ENCODE measurements at regions not wholly inside any gene's neighbourhood (a gene's known extent, or its start where the extent isn't known, plus 50 kb on each side); places are given as distances from the start of the nearest gene placed in this dataset.
A peak's percentile ranks its signal among the peaks of the same experiment; 100 is the strongest.

DNA sequence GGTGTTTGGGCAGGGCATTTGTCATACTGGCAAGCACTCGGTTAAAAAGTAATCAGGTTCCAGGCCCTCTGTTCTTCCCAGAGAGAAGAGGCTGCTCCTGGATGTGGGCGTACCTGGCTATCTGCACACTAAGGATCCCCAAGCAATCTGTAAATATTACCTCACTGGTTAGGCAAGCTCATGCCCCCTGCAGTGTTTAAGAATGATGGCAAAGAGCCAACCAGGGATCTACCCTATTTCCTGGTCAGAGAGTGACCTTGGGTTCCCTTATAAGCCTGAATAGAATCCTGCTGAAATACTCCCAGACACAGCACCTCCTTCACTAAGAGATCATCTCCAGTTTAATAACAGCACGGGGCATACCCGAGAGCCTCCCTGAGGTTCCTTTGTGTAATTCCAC is 181.2 kb downstream of the PIK3R1 start:
- no peaks in the 10 kb centered on the region for H3K9me1 ChIP-seq (ENCODE audit: control insufficient read depth, insufficient read depth, low read length)
- no peak for TF ChIP-seq TEAD2 (tag; IDR thresholded peaks at IDR 0.05)
- no peak for TF ChIP-seq ZNF445 (CRISPR knock-in tag; IDR thresholded peaks at IDR 0.05; ENCODE audit: low read depth)
- no peak for TF ChIP-seq SUPT5H (IDR thresholded peaks at IDR 0.05)
- peak; percentile 81 for TF ChIP-seq NFIC (IDR thresholded peaks at IDR 0.05)
- TF ChIP-seq ZNF695 (CRISPR knock-in tag; IDR thresholded peaks at IDR 0.05), result no peak
- no peak for TF ChIP-seq ETV5 (CRISPR knock-in tag; IDR thresholded peaks at IDR 0.05; ENCODE audit: low read depth)
- no peaks in the 10 kb centered on the region for H3K9me3 ChIP-seq (replicated peaks; ENCODE audit: control insufficient read depth, insufficient read depth, low read depth, low read length)
- H3K4me1 ChIP-seq (replicated peaks in 1 of 2; ENCODE audit: control insufficient read depth in 2 of 2, insufficient read depth in 2 of 2, low read length in 2 of 2), result peaks cover 0 to 5% of the 10 kb centered on the region in 2 experiments; a peak in 3 of 5 replicates
- no peaks in the 10 kb centered on the region for H3K36me3 ChIP-seq (ENCODE audit: control insufficient read depth, insufficient read depth, low read length)
- whole genome bisulfite sequencing (ENCODE audit: insufficient coverage, low coverage, missing lambda C conversion rate), result 39% methylated on average over 4 of the region's 4 CpGs
- no peak overlapping the region for H3K27ac ChIP-seq (ENCODE audit: extremely low read depth, low read depth, low read length)
- CTCF ChIA-PET (ENCODE audit: low intra/inter-chr PET ratio), result no interaction called here
- ATAC-seq (peak; percentile 56; the same call in 2 of the 3 replicates), FAIRE-seq (no peak), DNase-seq (ENCODE audit: extremely low read depth in 1 of 4, low spot score in 3 of 4) (no peak)
- POLR2A ChIA-PET, result no interaction called here
- no peak overlapping the region for H3K4me2 ChIP-seq (ENCODE audit: insufficient read depth, low read length)
- H3K9ac ChIP-seq (ENCODE audit: insufficient read depth in 1 of 2, low read depth in 2 of 2, low read length in 2 of 2), result no peak overlapping the region
- H3K27me3 ChIP-seq (ENCODE audit: control insufficient read depth in 2 of 2, insufficient read depth in 2 of 2, low read length in 2 of 2), result no peaks in the 10 kb centered on the region
- BruUV-seq (replicated peaks), result no TSS peak
- in situ Hi-C loops (cut with MboI), result no loop called here
- H4K20me1 ChIP-seq (replicated peaks; ENCODE audit: control insufficient read depth, insufficient read depth, low read length), result no peaks in the 10 kb centered on the region
- no peaks in the 10 kb centered on the region for H3K79me2 ChIP-seq (ENCODE audit: control insufficient read depth, insufficient read depth, low read length)
- intact Hi-C loops (cut with micrococcal nuclease), result no loop called here
- no peak overlapping the region for H3K4me3 ChIP-seq
- H2AFZ ChIP-seq (ENCODE audit: low read depth, low read length), result peak overlapping the region; percentile 21; the same call in 1 of the 2 replicates

DNA sequence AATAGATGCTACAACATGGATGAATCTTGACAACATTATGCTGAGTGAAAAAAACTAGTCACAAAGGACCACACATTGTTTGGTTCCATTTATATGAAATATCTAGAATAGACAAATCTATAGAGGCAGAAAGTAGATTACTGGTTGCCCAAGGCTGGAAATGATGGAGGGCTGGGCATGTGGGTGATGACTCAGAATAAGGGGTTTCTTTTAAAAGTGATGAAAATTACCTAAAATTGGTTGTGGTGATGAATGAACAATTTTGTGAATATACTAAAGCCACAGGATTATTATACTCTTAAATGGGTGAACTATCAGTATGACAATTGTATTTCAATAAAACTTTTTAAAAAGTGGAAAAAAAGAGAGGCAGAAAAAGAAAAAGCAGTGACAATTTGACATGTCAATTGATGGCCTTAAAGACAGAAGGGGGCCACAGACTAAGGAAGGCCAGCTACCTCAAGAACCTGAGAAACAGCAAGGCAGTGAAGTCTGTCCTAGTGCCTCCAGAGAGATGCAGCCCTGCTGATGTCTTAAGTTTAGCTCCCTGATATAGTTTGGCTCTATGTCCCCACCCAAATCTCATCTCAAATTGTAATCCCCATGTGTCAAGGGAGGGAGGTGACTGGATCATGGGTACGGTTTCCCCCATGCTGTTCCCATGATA is 182.7 kb downstream of the PIK3R1 start:
- no peak for ATAC-seq
- no peaks in the 10 kb centered on the region for H3K9me1 ChIP-seq (ENCODE audit: control insufficient read depth, insufficient read depth, low read length)
- no peak for DNase-seq (ENCODE audit: extremely low read depth in 1 of 4, low spot score in 3 of 4)
- ChIA-PET CTCF (ENCODE audit: low intra/inter-chr PET ratio) (no interaction called here), POLR2A (no interaction called here)
- no peaks in the 10 kb centered on the region for H3K9me3 ChIP-seq (replicated peaks; ENCODE audit: control insufficient read depth, insufficient read depth, low read depth, low read length)
- H3K4me2 ChIP-seq (ENCODE audit: insufficient read depth, low read length), result no peak overlapping the region
- BruUV-seq (replicated peaks), result no TSS peak
- no peak overlapping the region for H3K4me3 ChIP-seq
- H3K27ac ChIP-seq (ENCODE audit: extremely low read depth, low read depth, low read length), result no peak overlapping the region
- H3K9ac ChIP-seq (ENCODE audit: insufficient read depth in 1 of 2, low read depth in 2 of 2, low read length in 2 of 2), result no peak overlapping the region
- H3K79me2 ChIP-seq (ENCODE audit: control insufficient read depth, insufficient read depth, low read length), result no peaks in the 10 kb centered on the region
- no peaks in the 10 kb centered on the region for H3K36me3 ChIP-seq (ENCODE audit: control insufficient read depth, insufficient read depth, low read length)
- peaks cover 3 to 5% of the 10 kb centered on the region in 2 experiments; a peak in 4 of 5 replicates for H3K4me1 ChIP-seq (replicated peaks in 1 of 2; ENCODE audit: control insufficient read depth in 2 of 2, insufficient read depth in 2 of 2, low read length in 2 of 2)
- no peaks in the 10 kb centered on the region for H4K20me1 ChIP-seq (replicated peaks; ENCODE audit: control insufficient read depth, insufficient read depth, low read length)
- H2AFZ ChIP-seq (ENCODE audit: low read depth, low read length), result no peak overlapping the region
- FAIRE-seq, result no peak
- in situ Hi-C loops (cut with MboI), result no loop called here
- H3K27me3 ChIP-seq (ENCODE audit: control insufficient read depth in 2 of 2, insufficient read depth in 2 of 2, low read length in 2 of 2), result no peaks in the 10 kb centered on the region
- 100% methylated on average over 1 of the region's 1 CpG for WGBS (ENCODE audit: insufficient coverage, low coverage, missing lambda C conversion rate)
- intact Hi-C loops (cut with micrococcal nuclease), result no loop called here
- TF ChIP-seq ZBTB8A (IDR thresholded peaks at IDR 0.05; ENCODE audit: partially characterized antibody) (no peak), SRF (CRISPR knock-in tag; IDR thresholded peaks at IDR 0.05) (no peak), KLF6 (CRISPR knock-in tag; IDR thresholded peaks at IDR 0.05; ENCODE audit: borderline replicate concordance) (no peak)
- TF ChIP-seq, protein P1, sequence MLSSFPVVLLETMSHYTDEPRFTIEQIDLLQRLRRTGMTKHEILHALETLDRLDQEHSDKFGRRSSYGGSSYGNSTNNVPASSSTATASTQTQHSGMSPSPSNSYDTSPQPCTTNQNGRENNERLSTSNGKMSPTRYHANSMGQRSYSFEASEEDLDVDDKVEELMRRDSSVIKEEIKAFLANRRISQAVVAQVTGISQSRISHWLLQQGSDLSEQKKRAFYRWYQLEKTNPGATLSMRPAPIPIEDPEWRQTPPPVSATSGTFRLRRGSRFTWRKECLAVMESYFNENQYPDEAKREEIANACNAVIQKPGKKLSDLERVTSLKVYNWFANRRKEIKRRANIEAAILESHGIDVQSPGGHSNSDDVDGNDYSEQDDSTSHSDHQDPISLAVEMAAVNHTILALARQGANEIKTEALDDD (IDR thresholded peaks at IDR 0.05), result no peak
- TF ChIP-seq, protein P2, sequence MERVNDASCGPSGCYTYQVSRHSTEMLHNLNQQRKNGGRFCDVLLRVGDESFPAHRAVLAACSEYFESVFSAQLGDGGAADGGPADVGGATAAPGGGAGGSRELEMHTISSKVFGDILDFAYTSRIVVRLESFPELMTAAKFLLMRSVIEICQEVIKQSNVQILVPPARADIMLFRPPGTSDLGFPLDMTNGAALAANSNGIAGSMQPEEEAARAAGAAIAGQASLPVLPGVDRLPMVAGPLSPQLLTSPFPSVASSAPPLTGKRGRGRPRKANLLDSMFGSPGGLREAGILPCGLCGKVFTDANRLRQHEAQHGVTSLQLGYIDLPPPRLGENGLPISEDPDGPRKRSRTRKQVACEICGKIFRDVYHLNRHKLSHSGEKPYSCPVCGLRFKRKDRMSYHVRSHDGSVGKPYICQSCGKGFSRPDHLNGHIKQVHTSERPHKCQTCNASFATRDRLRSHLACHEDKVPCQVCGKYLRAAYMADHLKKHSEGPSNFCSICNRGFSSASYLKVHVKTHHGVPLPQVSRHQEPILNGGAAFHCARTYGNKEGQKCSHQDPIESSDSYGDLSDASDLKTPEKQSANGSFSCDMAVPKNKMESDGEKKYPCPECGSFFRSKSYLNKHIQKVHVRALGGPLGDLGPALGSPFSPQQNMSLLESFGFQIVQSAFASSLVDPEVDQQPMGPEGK (CRISPR knock-in tag; IDR thresholded peaks at IDR 0.05; ENCODE audit: borderline replicate concordance), result no peak
- TF ChIP-seq, protein P3, sequence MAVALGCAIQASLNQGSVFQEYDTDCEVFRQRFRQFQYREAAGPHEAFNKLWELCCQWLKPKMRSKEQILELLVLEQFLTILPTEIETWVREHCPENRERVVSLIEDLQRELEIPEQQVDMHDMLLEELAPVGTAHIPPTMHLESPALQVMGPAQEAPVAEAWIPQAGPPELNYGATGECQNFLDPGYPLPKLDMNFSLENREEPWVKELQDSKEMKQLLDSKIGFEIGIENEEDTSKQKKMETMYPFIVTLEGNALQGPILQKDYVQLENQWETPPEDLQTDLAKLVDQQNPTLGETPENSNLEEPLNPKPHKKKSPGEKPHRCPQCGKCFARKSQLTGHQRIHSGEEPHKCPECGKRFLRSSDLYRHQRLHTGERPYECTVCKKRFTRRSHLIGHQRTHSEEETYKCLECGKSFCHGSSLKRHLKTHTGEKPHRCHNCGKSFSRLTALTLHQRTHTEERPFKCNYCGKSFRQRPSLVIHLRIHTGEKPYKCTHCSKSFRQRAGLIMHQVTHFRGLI (CRISPR knock-in tag; IDR thresholded peaks at IDR 0.05), result no peak

Data from K562 (cell line).